Gastroesophageal sphincter (tissue), 3 donors: ENCODE measurements at regions not wholly inside any gene's neighbourhood (a gene's known extent, or its start where the extent isn't known, plus 50 kb on each side); places are given as distances from the start of the nearest gene placed in this dataset.

Source experiments
- EP300 ChIP-seq: sonication (generic); formaldehyde crosslinking; IDR thresholded peaks from one replicate; pipeline ENCODE4 v1.6.1; 2017; ENCODE audit warnings: antibody characterized with exemption, mild to moderate bottlenecking
- POLR2A ChIP-seq, 2 donors: fragments of 450-650 bp; IDR thresholded peaks; one replicate each; pipeline ENCODE4 v1.6.1; 2017; ENCODE audit warnings: antibody characterized with exemption in 2 of 2, mild to moderate bottlenecking in 2 of 2, moderate library complexity in 1 of 2
- POLR2AphosphoS5 ChIP-seq: sonication (generic); formaldehyde crosslinking; IDR thresholded peaks from one replicate; pipeline ENCODE4 v1.6.1; 2017; ENCODE audit warnings: antibody characterized with exemption
- TF ChIP-seq, protein P1 (sequence below), 4 experiments: fragments of 200-600 bp in 2 of 4; fragments of 450-650 bp in 2 of 4; sonication (generic) in 1 of 4; IDR thresholded peaks; one replicate each; pipeline ENCODE4 v1.5.1; 2017 to 2019; ENCODE audit warnings: antibody characterized with exemption in 4 of 4, mild to moderate bottlenecking in 2 of 4, moderate library complexity in 2 of 4

DNA sequence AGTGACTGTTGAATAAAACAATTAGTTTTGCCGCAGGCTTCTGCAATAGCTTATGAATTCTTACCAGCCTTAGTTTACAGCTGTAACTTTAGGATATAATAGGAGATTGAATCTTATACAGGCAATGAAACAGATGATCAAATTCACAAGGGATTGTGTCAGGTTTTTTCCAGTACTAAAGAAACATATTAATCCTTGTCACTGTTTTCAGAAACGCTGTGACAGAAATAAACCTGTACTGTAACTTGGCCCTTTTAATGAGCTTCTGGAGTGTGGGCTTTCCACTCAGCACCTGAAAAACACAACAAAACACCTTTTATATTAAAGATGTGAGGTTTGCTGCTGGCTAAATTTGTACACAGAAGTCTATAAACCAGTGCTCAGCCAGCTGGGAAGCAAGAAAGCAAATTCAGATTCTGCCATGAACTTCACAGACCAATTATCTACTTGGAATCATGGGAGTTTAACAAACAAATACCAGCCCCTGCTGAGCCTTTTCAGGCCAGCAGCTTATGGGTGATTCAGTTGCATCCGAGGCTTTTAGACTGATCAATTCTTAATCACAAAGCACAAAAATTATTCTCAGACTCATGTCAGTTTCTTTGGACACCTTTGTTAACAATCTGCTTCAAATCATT lies 109.5 kb downstream of the FOXG1 start:
- TF ChIP-seq, protein P1, sequence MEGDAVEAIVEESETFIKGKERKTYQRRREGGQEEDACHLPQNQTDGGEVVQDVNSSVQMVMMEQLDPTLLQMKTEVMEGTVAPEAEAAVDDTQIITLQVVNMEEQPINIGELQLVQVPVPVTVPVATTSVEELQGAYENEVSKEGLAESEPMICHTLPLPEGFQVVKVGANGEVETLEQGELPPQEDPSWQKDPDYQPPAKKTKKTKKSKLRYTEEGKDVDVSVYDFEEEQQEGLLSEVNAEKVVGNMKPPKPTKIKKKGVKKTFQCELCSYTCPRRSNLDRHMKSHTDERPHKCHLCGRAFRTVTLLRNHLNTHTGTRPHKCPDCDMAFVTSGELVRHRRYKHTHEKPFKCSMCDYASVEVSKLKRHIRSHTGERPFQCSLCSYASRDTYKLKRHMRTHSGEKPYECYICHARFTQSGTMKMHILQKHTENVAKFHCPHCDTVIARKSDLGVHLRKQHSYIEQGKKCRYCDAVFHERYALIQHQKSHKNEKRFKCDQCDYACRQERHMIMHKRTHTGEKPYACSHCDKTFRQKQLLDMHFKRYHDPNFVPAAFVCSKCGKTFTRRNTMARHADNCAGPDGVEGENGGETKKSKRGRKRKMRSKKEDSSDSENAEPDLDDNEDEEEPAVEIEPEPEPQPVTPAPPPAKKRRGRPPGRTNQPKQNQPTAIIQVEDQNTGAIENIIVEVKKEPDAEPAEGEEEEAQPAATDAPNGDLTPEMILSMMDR (IDR thresholded peaks at IDR 0.05) = no peak
- TF ChIP-seq POLR2A (IDR thresholded peaks at IDR 0.05) = no peak
- TF ChIP-seq POLR2AphosphoS5 = no peak
- TF ChIP-seq EP300 = no peak
